Stomach (tissue), 4 donors: ENCODE measurements at regions not wholly inside any gene's neighbourhood (a gene's known extent, or its start where the extent isn't known, plus 50 kb on each side); places are given as distances from the start of the nearest gene placed in this dataset.
"Not testable (repeated sequence)": the region's sequence is repeated elsewhere in the genome, so short reads cannot be mapped to it uniquely, and the experiment has no call there.

ENCODE experiments used
- CTCF ChIP-seq, 7 experiments: fragments of 450-650 bp in 4 of 7; fragments of 200-600 bp in 3 of 7; sonication (generic) in 3 of 7; IDR thresholded peaks; one replicate each; pipeline ENCODE4 v1.5.1; 2016 to 2019; ENCODE audit warnings: antibody characterized with exemption in 7 of 7, control low read depth in 2 of 7, mild to moderate bottlenecking in 1 of 7
- POLR2A ChIP-seq, 4 donors: fragments of 450-650 bp; IDR thresholded peaks; one replicate each; pipeline ENCODE4 v1.6.1; 2016; ENCODE audit warnings: antibody characterized with exemption in 4 of 4, control low read depth in 2 of 4, mild to moderate bottlenecking in 1 of 4, moderate library complexity in 1 of 4

GRCh38 chr17:45586651-45586934, 96.1 kb upstream of the PLEKHM1 start:
- TF ChIP-seq POLR2A, CTCF (IDR thresholded peaks at IDR 0.05): not testable (repeated sequence)
